ENCODE measurements at regions not wholly inside any gene's neighbourhood (a gene's known extent, or its start where the extent isn't known, plus 50 kb on each side); places are given as distances from the start of the nearest gene placed in this dataset.

DNA sequence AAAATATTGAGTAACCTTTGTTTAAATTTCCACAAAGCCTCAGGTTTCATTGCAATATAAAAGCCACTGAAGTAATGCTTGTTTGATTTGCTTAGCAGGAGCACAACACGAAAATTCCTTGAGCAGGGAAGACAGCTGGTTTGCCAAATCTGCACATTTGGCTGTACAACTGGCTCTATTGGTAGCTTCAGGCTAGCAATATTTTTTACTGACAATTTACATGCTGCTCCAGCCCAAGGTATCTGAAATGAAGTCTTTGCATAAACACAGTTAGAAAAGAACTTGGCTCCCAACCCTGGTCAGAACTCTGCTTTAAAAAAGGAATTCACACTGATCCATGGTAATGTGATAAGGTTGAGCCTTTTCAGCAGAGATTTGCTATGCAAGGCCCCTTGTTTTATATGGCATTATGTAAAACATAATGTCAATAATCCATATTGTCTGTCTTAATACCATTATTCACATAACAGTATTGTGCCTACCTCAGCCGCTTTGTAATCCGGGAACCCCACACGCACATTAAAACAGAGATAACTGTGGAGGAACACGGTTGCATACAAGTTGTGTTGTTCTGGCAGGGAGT, 55.7 kb upstream of the CHL1 start:
- DNase-seq: no peak
